T47D (cell line): ENCODE measurements at regions not wholly inside any gene's neighbourhood (a gene's known extent, or its start where the extent isn't known, plus 50 kb on each side); places are given as distances from the start of the nearest gene placed in this dataset.

Source experiments
- DNase-seq, 2 experiments: peaks; one replicate each; pipeline versions ENCODE4 v3.0.0 to v3.0.0-alpha.2; 2011 to 2012; ENCODE audit warnings: low read depth in 1 of 2, low spot score in 1 of 2
- JUND ChIP-seq: IDR thresholded peaks from 2 replicates; pipeline ENCODE4 v1.6.1; 2012; ENCODE audit warnings: low read depth
- in situ Hi-C: cut with HindIII; loops from 2 replicates; pipeline ENCODE4 v1.10.0; 2016; ENCODE audit warnings: low sequenced_read_pairs, low pct_unique_long_range_greater_than_20kb

GRCh38 chr13:85445534-85445933 is 353.7 kb downstream of the SLITRK6 start:
- in situ Hi-C loops: no loop called here
- TF ChIP-seq JUND: no peak
- DNase-seq: no peak

- TF ChIP-seq JUND: no peak
- in situ Hi-C loops: no loop called here
- no peak for DNase-seq
Measured at GRCh38 chr13:85441975-85442374, 357.2 kb downstream of the SLITRK6 start.

- TF ChIP-seq JUND: no peak
- in situ Hi-C loops: no loop called here
- peak in 1 of 2 experiments; percentile 2 for DNase-seq
Measured at GRCh38 chr13:85441364-85441763, 357.9 kb downstream of the SLITRK6 start.

GRCh38 chr13:85436029-85436428 is 363.2 kb downstream of the SLITRK6 start:
- no peak for DNase-seq
- no peak for TF ChIP-seq JUND
- in situ Hi-C loops: no loop called here

- no peak for DNase-seq
- in situ Hi-C loops: no loop called here
- TF ChIP-seq JUND: no peak
Measured at GRCh38 chr13:85434927-85435326, 364.3 kb downstream of the SLITRK6 start.

GRCh38 chr13:85432881-85433280 is 366.3 kb downstream of the SLITRK6 start:
- in situ Hi-C loops: no loop called here
- TF ChIP-seq JUND: no peak
- DNase-seq: no peak

- TF ChIP-seq JUND: no peak
- in situ Hi-C loops: no loop called here
- no peak for DNase-seq
Measured at GRCh38 chr13:85431720-85432119, 367.5 kb downstream of the SLITRK6 start.

GRCh38 chr13:85430216-85430794 is 368.9 kb downstream of the SLITRK6 start:
- in situ Hi-C loops: no loop called here
- no peak for DNase-seq
- no peak for TF ChIP-seq JUND

- in situ Hi-C loops: no loop called here
- TF ChIP-seq JUND: no peak
- DNase-seq: no peak
Measured at GRCh38 chr13:85427416-85427815, 371.8 kb downstream of the SLITRK6 start.

- in situ Hi-C loops: no loop called here
- no peak for TF ChIP-seq JUND
- no peak for DNase-seq
Measured at GRCh38 chr13:85420136-85420535, 379.1 kb downstream of the SLITRK6 start.

GRCh38 chr13:85419611-85420010 is 379.6 kb downstream of the SLITRK6 start:
- DNase-seq: no peak
- no peak for TF ChIP-seq JUND
- in situ Hi-C loops: no loop called here

- no peak for TF ChIP-seq JUND
- DNase-seq: no peak
- in situ Hi-C loops: no loop called here
Measured at GRCh38 chr13:85417807-85418206, 381.4 kb downstream of the SLITRK6 start.

GRCh38 chr13:85413664-85414063 is 385.6 kb downstream of the SLITRK6 start:
- DNase-seq: no peak
- no peak for TF ChIP-seq JUND
- in situ Hi-C loops: no loop called here

- in situ Hi-C loops: no loop called here
- no peak for TF ChIP-seq JUND
- DNase-seq: no peak
Measured at GRCh38 chr13:85412448-85412847, 386.8 kb downstream of the SLITRK6 start.
